NCI-H510A (cell line): ENCODE measurements at regions not wholly inside any gene's neighbourhood (a gene's known extent, or its start where the extent isn't known, plus 50 kb on each side); places are given as distances from the start of the nearest gene placed in this dataset.

ENCODE experiments used
- DNase-seq: peaks from one replicate; lab custom pipeline; 2025; lab: John Stamatoyannopoulos, UW

DNA sequence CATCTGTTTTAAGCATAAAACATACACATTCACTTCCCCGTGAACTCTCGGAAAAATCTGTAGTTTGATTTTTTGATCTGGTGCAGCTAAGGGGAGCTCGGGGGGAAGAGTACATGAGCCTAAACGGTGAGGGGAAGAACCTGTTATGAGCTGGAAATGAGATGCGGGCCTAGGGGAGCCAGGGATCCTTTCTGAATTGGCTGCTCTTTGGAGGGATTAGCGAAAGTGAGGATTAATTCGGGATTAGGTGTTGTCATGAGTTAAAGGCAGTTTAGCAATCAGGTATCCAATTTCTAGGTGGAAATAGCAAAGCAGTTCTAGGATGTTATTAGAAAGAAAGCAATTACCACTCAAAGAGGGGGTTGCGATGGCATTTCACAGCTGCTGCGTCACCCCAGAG, 51.1 kb upstream of the ADARB2 start:
- DNase-seq = no peak
